ENCODE measurements at regions not wholly inside any gene's neighbourhood (a gene's known extent, or its start where the extent isn't known, plus 50 kb on each side); places are given as distances from the start of the nearest gene placed in this dataset.
"Not testable (repeated sequence)": the region's sequence is repeated elsewhere in the genome, so short reads cannot be mapped to it uniquely, and the experiment has no call there.

DNA sequence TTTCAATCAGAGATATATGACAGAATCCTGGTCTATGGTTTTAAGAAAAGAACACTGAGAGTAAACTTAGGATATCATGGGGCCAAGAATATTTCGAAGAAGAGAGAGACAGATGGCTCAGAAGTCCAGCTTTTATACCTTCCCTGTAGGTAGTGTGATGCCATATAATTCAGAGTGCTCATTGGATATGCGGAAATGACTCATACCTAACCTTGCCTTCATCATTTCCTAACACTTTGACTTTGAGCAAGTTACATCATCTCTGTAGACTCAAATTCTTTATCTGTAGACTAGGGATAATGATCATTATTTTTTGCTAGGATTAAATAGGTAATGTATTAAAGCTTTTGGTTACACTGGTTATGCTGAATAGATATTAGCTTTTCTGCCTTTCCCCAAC is 461.6 kb upstream of the CNTNAP5 start:
- FAIRE-seq (no peak), DNase-seq (ENCODE audit: insufficient read length, low spot score) (no peak)
- TF ChIP-seq SPI1 (IDR thresholded peaks at IDR 0.05; ENCODE audit: low read depth, low read length) (no peak), POU2F2 (IDR thresholded peaks at IDR 0.05; ENCODE audit: low read depth, low read length) (no peak), TAF1 (IDR thresholded peaks at IDR 0.05; ENCODE audit: low read depth, low read length) (no peak), POLR2AphosphoS5 (IDR thresholded peaks at IDR 0.05; ENCODE audit: low read depth, low read length) (no peak), PAX5 (IDR thresholded peaks at IDR 0.05; ENCODE audit: insufficient read depth, low read length, severe bottlenecking) (no peak), POLR2A (IDR thresholded peaks at IDR 0.05; ENCODE audit: low read depth, low read length) (no peak)

DNA sequence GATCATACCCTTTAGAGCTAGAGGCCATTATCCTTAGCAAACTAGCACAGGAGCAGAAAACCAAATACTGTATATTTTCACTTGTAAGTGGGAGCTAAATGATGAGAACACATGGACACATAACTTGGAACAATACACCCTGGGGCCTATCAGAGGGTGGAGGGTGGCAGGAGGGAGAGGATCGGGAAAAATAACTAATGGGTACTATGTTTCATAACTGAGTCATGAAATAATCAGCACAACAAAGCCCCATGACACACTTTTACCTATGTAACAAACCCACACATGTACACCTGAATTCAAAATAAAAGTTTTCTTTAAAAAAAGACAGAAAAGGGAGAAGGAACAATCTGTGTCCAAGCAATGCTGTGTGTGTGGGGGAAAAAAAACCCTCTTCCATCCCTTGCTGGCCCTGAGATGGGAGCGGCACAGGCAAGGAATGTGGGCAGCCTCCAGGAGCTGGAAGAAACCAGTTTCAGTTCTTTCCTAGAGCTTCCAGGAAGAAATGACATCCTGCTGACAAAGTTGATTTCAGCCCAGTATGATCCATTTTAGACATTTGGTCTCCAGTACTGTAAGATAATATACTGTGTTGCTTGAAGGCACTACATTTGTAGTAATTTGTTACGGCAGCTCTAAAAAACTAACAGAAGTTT is 458.7 kb upstream of the CNTNAP5 start:
- no peak for DNase-seq (ENCODE audit: insufficient read length, low spot score)
- TF ChIP-seq PAX5 (IDR thresholded peaks at IDR 0.05; ENCODE audit: insufficient read depth, low read length, severe bottlenecking), result no peak
- no peak for TF ChIP-seq POLR2A (IDR thresholded peaks at IDR 0.05; ENCODE audit: low read depth, low read length)
- TF ChIP-seq POU2F2 (IDR thresholded peaks at IDR 0.05; ENCODE audit: low read depth, low read length), result no peak
- TF ChIP-seq TAF1 (IDR thresholded peaks at IDR 0.05; ENCODE audit: low read depth, low read length), result no peak
- TF ChIP-seq POLR2AphosphoS5 (IDR thresholded peaks at IDR 0.05; ENCODE audit: low read depth, low read length), result no peak
- TF ChIP-seq SPI1 (IDR thresholded peaks at IDR 0.05; ENCODE audit: low read depth, low read length), result no peak
- FAIRE-seq, result no peak

DNA sequence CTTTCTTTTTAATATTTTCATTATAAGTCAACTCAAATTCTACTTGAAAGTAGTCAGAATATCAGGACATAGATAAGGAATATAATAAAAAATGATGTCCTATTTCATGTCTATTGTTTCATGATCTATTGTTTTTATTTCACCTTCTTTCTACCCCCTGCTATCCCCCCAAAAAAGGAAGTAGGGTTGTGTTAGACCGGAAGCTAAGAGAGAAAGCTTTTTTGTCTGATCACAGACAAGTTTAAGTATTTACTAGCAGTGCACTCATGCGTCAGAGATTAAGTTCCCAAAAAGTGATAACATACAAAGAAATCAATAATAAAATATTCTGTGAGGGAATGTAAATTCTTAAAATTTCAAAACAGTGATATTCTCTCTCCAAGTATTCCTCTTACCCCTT is 447.1 kb upstream of the CNTNAP5 start:
- DNase-seq (ENCODE audit: insufficient read length, low spot score) (no peak), FAIRE-seq (no peak)
- no peak for TF ChIP-seq TAF1 (IDR thresholded peaks at IDR 0.05; ENCODE audit: low read depth, low read length)
- no peak for TF ChIP-seq SPI1 (IDR thresholded peaks at IDR 0.05; ENCODE audit: low read depth, low read length)
- TF ChIP-seq PAX5 (IDR thresholded peaks at IDR 0.05; ENCODE audit: insufficient read depth, low read length, severe bottlenecking), result no peak
- no peak for TF ChIP-seq POLR2AphosphoS5 (IDR thresholded peaks at IDR 0.05; ENCODE audit: low read depth, low read length)
- no peak for TF ChIP-seq POLR2A (IDR thresholded peaks at IDR 0.05; ENCODE audit: low read depth, low read length)
- no peak for TF ChIP-seq POU2F2 (IDR thresholded peaks at IDR 0.05; ENCODE audit: low read depth, low read length)

DNA sequence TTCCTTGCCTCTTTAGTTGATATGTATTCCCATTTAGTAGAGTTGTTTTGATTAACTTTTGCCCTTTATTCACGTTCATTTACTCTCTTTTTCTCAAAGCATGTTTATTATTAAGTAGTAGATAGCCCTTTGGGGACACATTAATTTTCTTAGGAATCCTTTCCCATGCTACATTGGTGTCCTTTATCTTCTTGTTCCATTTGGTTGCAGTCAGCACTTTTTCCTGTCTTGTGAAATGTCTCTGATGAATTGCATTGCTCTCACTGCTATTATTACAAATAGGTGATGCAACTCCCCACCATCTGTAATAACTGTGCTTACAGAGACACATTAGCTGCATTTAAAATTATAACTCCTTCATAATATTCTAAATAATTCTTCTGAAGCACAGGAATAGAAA is 428.5 kb upstream of the CNTNAP5 start:
- no peak for DNase-seq (ENCODE audit: insufficient read length, low spot score)
- TF ChIP-seq POLR2AphosphoS5 (IDR thresholded peaks at IDR 0.05; ENCODE audit: low read depth, low read length), result no peak
- TF ChIP-seq SPI1 (IDR thresholded peaks at IDR 0.05; ENCODE audit: low read depth, low read length), result no peak
- TF ChIP-seq POLR2A (IDR thresholded peaks at IDR 0.05; ENCODE audit: low read depth, low read length), result no peak
- no peak for TF ChIP-seq POU2F2 (IDR thresholded peaks at IDR 0.05; ENCODE audit: low read depth, low read length)
- no peak for TF ChIP-seq PAX5 (IDR thresholded peaks at IDR 0.05; ENCODE audit: insufficient read depth, low read length, severe bottlenecking)
- TF ChIP-seq TAF1 (IDR thresholded peaks at IDR 0.05; ENCODE audit: low read depth, low read length), result no peak
- FAIRE-seq, result no peak

DNA sequence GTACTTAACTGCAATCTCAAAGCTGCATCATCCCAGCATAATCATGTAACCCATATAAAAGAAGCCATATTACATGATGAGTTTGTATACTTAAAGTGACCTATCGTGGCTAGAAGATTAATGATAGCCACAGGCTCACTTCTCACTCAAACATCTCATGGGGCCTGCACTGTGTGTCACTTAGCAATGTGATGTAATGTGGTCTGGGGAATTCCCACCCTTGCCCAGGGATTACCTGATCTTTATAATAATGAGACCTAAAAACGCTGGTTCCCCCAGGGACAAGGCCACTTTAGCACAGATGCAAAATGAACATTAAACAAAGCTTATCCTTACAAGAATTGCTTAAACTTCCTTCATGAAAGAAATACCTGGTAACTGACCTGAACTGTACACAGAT is 427.1 kb upstream of the CNTNAP5 start:
- no peak for DNase-seq (ENCODE audit: insufficient read length, low spot score)
- FAIRE-seq, result no peak
- TF ChIP-seq PAX5 (IDR thresholded peaks at IDR 0.05; ENCODE audit: insufficient read depth, low read length, severe bottlenecking) (no peak), POLR2A (IDR thresholded peaks at IDR 0.05; ENCODE audit: low read depth, low read length) (no peak), TAF1 (IDR thresholded peaks at IDR 0.05; ENCODE audit: low read depth, low read length) (no peak), POU2F2 (IDR thresholded peaks at IDR 0.05; ENCODE audit: low read depth, low read length) (no peak), SPI1 (IDR thresholded peaks at IDR 0.05; ENCODE audit: low read depth, low read length) (no peak), POLR2AphosphoS5 (IDR thresholded peaks at IDR 0.05; ENCODE audit: low read depth, low read length) (no peak)

DNA sequence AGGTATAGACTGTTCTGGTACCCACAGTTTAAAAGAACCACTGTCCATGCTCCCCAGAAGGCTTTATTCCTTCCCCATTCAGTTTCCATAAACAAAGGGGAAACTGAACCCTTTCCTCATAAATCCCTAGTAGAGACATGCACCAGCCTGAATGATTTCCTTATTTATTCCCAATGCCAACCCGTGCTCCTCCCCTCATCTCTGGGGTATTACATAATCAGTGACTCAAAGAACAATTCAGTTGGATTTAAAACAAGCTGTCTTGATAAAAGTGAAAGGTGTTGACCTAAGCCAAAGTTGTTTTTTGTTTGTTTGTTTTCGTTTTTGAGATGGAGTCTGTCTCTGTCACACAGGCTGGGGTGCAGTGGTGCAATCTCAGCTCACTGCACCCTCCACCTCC is 418.5 kb upstream of the CNTNAP5 start:
- FAIRE-seq (no peak), DNase-seq (ENCODE audit: insufficient read length, low spot score) (no peak)
- TF ChIP-seq PAX5 (IDR thresholded peaks at IDR 0.05; ENCODE audit: insufficient read depth, low read length, severe bottlenecking) (no peak), TAF1 (IDR thresholded peaks at IDR 0.05; ENCODE audit: low read depth, low read length) (no peak), SPI1 (IDR thresholded peaks at IDR 0.05; ENCODE audit: low read depth, low read length) (no peak), POLR2A (IDR thresholded peaks at IDR 0.05; ENCODE audit: low read depth, low read length) (no peak), POLR2AphosphoS5 (IDR thresholded peaks at IDR 0.05; ENCODE audit: low read depth, low read length) (no peak)

DNA sequence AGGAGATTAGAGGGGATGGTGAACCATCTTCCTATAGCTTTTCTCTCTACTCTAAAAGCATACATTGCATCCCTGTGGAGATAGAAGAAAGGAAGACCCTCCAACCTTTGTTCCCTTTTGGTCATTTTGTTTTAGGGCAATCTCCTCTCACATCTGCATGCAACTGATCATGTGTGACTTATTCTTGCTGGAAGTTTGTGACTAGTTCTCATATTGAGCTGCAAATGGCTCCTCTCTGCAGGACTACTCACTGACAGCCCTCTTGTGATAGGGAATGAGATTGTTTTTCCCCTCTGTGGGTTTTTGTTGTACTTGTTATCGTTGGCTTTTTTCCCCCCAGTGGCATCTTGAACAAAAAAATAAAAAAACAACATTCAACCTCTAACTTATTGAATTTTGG is 416.0 kb upstream of the CNTNAP5 start:
- DNase-seq (ENCODE audit: insufficient read length, low spot score) (no peak), FAIRE-seq (no peak)
- no peak for TF ChIP-seq PAX5 (IDR thresholded peaks at IDR 0.05; ENCODE audit: insufficient read depth, low read length, severe bottlenecking)
- TF ChIP-seq TAF1 (IDR thresholded peaks at IDR 0.05; ENCODE audit: low read depth, low read length), result no peak
- no peak for TF ChIP-seq POLR2A (IDR thresholded peaks at IDR 0.05; ENCODE audit: low read depth, low read length)
- no peak for TF ChIP-seq POU2F2 (IDR thresholded peaks at IDR 0.05; ENCODE audit: low read depth, low read length)
- TF ChIP-seq POLR2AphosphoS5 (IDR thresholded peaks at IDR 0.05; ENCODE audit: low read depth, low read length), result no peak
- no peak for TF ChIP-seq SPI1 (IDR thresholded peaks at IDR 0.05; ENCODE audit: low read depth, low read length)

DNA sequence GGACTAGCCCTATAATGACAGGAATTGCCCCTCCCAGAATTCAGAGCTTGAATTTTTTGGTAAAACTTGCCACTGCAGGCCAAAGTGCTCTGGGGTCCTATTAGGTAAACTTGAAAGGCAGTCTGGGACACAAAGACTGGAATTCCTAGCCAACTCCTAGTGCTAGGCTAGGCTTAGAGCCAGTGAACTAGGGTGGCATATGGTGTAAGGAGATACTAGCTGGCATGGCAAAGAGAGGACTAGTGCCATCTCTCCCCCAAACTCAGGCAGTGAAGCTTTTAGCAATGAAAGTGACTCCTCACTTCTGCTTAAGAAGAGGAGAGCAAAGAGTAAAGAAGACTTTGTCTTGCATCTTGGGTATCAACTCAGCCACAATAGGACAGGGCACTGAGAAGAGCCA is 410.5 kb upstream of the CNTNAP5 start:
- FAIRE-seq (no peak), DNase-seq (ENCODE audit: insufficient read length, low spot score) (no peak)
- TF ChIP-seq TAF1 (IDR thresholded peaks at IDR 0.05; ENCODE audit: low read depth, low read length), result no peak
- no peak for TF ChIP-seq POLR2AphosphoS5 (IDR thresholded peaks at IDR 0.05; ENCODE audit: low read depth, low read length)
- no peak for TF ChIP-seq SPI1 (IDR thresholded peaks at IDR 0.05; ENCODE audit: low read depth, low read length)
- no peak for TF ChIP-seq POU2F2 (IDR thresholded peaks at IDR 0.05; ENCODE audit: low read depth, low read length)
- no peak for TF ChIP-seq POLR2A (IDR thresholded peaks at IDR 0.05; ENCODE audit: low read depth, low read length)

DNA sequence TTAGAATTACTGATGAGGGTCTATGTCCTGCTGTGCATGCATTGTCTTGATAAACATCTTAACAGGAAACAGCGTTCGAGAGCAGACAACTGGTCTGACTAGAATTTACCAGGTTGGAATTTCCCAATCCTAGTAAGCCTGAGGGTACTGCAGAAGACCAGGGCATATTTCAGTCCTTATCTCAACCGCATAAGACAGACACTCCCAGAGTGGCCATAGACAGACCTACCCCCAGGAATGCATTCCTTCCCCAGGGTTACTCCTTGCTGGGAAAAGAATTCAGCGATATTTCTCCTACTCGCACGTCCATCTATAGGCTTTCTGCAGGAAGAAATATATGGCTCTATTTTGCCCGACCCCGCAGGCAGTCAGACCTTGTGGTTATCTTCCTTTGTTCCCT is 406.4 kb upstream of the CNTNAP5 start:
- not testable (repeated sequence) for FAIRE-seq; DNase-seq (ENCODE audit: insufficient read length, low spot score)

DNA sequence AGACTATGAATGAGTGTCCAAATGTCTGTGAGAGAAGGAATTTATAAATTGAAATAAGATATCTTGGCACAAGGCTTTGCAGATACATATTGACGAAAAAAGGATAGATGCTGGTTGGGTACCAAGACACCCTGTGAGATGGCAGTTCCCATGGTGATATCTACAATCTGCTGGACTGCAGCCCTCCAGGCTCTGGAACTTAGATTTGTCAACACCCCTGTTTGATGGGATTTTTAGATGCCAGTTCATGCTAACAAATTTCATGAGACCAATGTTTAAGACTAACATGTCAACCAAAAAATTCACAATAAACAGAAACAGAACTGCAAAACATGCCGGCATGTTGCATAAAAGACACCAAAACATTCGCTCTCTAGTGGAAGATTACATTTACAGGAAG is 400.3 kb upstream of the CNTNAP5 start:
- no peak for DNase-seq (ENCODE audit: insufficient read length, low spot score)
- no peak for FAIRE-seq
- TF ChIP-seq POU2F2 (IDR thresholded peaks at IDR 0.05; ENCODE audit: low read depth, low read length) (no peak), TAF1 (IDR thresholded peaks at IDR 0.05; ENCODE audit: low read depth, low read length) (no peak), POLR2A (IDR thresholded peaks at IDR 0.05; ENCODE audit: low read depth, low read length) (no peak), POLR2AphosphoS5 (IDR thresholded peaks at IDR 0.05; ENCODE audit: low read depth, low read length) (no peak), SPI1 (IDR thresholded peaks at IDR 0.05; ENCODE audit: low read depth, low read length) (no peak), PAX5 (IDR thresholded peaks at IDR 0.05; ENCODE audit: insufficient read depth, low read length, severe bottlenecking) (no peak)

Measured in GM12891 (cell line).